ENCODE measurements at regions not wholly inside any gene's neighbourhood (a gene's known extent, or its start where the extent isn't known, plus 50 kb on each side); places are given as distances from the start of the nearest gene placed in this dataset.

DNA sequence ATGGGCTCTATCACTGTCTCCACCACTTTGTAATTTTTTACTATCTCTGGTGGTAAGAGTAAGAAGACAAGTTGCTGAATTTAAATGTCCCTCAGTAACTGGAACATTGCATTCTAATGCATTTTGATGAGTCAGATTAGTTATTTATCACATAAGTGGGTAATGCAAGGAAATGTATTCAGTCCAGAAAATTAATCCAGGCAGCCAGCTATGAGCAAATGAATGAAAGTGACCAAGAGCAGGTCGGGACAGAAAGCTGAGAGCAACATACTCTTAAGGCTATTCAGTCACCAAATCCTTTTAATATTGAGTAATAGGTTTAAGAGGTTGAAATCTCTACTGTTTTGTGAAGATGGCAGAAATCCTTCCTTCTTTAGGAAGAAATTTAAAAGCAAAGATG, 265.5 kb upstream of the PARD3B start:
- no peak for DNase-seq (ENCODE audit: extremely low read depth in 1 of 11, low read depth in 9 of 11, low spot score in 4 of 11)

DNA sequence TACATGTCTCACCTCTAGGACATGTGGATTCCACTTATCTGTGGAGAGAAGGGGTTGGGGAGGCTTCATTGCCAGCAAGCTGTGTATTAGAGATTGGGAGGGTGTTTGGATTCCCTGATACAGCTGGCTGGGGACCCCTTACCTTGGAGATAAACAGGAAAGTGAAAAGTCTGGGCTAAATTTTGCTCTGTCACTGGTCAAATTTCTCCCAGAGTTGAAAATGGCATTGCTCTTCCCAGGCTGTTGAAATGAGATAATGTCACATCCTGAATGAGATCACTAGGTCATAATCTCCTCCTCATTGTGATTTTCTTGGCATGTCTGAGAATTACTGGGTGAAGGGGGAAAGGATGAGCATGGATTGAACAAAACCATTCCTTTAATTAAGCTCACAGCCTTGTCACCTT, 265.0 kb upstream of the PARD3B start:
- no peak for DNase-seq (ENCODE audit: extremely low read depth in 1 of 11, low read depth in 9 of 11, low spot score in 4 of 11)

DNA sequence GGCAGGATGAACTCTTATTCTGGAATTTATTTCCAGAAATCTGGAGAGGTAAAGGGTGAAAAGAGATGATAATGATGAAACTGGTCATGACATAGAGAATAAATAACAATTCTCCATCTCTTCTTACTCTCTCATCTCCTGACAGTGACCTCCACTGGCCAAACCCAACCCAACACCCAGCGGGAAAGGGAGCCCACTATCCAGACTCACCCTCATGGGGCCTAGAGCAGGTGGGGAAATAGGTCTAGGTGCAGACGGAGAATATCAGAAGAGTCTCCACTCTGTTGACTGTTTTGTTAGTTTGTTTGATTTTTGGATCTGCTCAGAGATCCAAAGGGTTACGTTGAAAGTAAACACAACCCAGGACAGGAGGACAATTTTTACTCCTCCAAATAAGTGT, 263.2 kb upstream of the PARD3B start:
- no peak for DNase-seq (ENCODE audit: extremely low read depth in 1 of 11, low read depth in 9 of 11, low spot score in 4 of 11)

DNA sequence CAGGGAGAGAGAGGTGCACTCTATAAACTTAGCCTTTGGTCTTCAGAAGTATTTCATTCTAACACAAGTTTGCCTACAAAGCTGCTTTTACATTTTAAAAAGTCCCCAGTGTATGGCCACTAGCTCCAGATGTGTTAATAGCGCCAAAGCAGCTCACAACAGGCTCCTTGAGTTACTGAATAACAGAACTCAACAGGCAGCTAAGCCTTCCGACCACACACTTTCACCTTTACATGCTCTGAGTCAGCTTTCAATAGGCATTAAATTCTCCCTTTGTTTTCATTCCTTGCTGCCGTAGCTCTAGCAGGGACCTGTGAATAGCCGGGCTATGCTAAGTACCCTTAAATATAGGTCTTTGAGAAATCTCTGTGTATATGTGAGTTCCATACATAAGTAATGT, 262.8 kb upstream of the PARD3B start:
- peak in 6 of 11 donors; percentile 21 to 73 (median 53) for DNase-seq (ENCODE audit: extremely low read depth in 1 of 11, low read depth in 9 of 11, low spot score in 4 of 11)

DNA sequence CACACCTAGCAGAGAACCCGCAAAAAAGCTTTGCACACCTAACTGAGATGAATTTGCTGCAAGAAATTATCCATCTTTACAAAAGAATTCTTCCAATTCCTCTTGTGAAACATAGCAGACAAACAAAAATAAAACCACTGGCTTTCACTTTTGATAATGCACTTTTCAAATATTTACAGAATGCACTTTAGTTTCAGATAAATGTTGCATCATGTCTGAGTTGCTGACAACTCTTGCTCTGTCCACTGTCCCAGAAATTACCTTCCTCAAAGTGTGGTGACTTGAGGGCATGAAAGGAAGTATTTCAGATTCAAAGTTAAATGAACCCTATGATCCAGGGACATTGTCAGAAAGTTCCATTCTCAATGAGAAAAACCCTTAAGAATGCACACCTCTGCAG, 256.2 kb upstream of the PARD3B start:
- DNase-seq (ENCODE audit: extremely low read depth in 1 of 11, low read depth in 9 of 11, low spot score in 4 of 11) = no peak

DNA sequence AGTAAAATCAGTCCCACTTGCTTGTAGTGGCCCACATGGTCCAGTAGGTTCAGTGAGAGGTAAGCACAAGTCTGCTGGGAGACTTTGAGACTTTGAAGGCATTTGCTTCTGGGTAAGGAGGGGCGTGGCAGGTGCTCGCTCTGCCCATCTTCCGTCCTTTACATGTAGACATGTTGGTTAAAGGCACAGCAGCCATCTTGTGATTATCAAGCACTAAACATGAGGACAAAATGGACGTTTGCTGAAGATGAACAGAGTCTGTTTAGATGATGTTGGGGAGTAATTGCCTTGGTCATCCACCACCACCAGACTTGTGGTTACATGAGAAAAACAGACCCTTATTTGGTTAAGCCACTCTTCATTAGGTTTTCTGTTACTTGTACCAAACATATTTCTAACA, 252.8 kb upstream of the PARD3B start:
- no peak for DNase-seq (ENCODE audit: extremely low read depth in 1 of 11, low read depth in 9 of 11, low spot score in 4 of 11)

DNA sequence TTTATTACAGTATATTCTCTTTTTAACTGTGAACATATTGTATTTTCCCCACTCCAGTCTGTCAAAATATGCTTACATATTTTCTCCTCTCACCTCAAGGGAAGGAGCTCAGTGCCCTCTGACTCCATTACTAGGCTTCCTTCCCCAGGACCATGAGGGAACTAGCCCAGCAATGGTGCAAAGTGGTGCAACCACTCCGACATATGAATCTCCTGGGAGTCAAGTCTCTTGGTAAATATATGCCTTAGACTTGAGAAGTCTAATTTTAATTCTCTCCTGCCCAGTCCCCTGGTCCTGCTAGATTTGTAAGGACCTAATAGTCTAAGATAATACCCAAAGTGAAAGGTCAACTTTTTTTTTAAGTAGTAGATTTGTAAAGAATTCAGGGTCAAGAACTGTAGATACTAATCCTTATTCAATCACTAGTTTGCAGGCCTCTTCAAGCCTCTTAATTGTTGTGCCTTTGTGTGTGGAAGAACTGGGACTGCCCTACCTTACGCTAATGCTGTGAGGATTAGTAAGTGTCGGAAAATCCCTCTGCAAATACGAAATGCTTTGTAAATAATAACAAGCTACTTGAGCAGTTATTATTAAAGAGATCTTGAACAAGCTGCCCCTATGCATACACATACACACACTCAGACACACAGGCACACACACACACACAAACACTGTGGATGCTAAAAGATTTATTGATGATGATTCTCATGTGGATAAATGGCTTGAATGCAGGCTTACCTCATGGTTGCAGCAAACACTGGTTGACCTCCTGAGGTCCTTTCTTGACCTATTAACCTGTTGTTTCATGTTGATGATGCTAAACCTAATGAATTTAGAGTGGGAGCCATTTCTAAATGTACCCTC, 251.2 kb upstream of the PARD3B start:
- DNase-seq (ENCODE audit: extremely low read depth in 1 of 11, low read depth in 9 of 11, low spot score in 4 of 11) = no peak

DNA sequence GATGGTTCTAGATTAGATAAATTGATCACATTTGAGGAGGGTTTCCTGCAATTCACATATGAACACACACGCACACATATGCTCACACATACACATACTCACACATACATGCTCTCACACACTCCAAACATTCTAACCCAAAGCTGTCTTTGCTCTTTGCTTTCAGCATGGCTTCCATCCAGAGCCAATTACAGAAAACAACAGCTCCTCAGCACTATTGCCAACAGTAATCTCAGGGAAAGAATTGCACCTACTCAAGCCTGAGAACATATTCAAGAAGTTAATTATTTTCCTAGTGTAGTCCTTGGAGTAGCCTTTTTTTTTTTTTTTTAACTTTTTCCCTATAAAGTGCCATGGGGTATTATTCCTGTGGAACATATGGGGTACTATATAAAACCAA, 246.9 kb upstream of the PARD3B start:
- peak in 1 of 11 donors; percentile 27 for DNase-seq (ENCODE audit: extremely low read depth in 1 of 11, low read depth in 9 of 11, low spot score in 4 of 11)

DNA sequence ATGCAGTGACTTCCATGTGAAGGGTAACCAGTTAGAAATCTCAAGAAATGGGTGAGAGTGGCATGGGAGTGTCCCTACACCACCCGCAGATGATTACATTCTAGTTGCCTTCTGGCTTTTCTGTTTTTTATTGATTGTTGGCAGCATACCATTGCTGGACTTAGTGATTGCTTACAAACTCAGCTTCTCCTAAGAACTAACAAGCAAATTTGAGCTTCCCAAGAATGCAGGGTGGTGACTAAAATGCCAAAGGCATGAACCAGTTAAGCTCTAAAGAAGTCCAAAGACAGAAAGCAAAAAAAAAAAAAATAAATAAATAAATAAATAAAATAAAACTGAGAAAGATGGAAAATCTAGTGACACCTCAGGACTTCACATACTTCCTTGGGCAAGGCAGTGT, 245.5 kb upstream of the PARD3B start:
- no peak for DNase-seq (ENCODE audit: extremely low read depth in 1 of 11, low read depth in 9 of 11, low spot score in 4 of 11)

DNA sequence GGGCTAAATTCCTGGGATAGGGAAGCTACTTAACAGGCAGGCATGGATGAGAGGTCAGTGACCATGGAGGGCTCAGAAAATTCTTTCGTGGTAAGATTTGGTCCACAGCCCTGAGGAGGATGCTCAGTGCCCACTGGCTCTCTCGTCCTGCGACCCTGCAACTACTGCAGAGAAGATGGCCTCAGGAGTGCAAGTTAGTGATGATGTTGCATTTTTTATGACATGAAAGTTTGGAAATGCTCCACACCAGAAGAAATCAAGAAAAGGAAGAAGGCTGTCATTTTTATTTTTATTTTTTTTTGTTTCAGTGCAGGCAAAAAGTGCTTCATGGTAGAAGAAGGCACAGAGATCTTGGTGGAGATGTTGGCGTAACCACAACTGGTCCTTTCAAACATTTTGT, 238.6 kb upstream of the PARD3B start:
- no peak for DNase-seq (ENCODE audit: extremely low read depth in 1 of 11, low read depth in 9 of 11, low spot score in 4 of 11)

DNA sequence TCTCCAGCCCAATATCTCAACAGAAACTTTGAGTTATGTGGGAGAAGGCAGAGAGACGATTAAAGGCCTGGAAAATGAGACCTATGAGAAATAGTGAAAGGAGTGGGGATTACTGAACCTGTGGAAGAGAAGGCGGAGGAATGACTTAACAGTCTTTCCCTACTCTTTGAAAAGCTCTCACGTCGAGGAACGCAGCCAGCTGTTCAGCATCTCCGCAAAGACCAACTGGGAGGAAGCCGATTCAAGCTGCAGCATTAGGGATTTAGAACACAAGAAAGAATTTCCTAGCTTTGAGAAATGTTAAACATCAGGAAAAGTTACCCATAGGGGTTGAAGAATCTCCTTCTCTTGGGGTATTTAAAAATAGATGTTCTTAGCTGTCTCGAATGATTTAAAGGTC, 233.2 kb upstream of the PARD3B start:
- no peak for DNase-seq (ENCODE audit: extremely low read depth in 1 of 11, low read depth in 9 of 11, low spot score in 4 of 11)

DNA sequence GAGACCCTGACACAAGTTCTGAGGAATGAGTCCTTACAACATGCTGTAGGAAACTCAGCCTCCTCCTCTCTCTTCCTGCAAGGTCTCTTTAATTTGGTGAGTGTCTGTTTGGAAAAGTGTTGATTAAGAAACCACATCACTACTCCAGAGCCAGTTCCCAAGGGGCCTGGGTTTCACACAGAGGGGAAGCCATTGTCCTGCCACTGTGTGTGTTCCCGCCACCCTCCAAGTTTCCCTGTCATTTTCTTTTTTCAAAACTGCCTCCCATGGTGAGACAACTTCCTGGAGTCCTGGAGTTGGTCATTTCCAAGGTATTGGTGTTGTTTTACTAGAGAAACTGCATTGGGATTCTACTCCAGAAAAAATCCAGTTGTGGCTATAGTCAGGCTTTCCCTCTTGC, 232.0 kb upstream of the PARD3B start:
- DNase-seq (ENCODE audit: extremely low read depth in 1 of 11, low read depth in 9 of 11, low spot score in 4 of 11) = no peak

DNA sequence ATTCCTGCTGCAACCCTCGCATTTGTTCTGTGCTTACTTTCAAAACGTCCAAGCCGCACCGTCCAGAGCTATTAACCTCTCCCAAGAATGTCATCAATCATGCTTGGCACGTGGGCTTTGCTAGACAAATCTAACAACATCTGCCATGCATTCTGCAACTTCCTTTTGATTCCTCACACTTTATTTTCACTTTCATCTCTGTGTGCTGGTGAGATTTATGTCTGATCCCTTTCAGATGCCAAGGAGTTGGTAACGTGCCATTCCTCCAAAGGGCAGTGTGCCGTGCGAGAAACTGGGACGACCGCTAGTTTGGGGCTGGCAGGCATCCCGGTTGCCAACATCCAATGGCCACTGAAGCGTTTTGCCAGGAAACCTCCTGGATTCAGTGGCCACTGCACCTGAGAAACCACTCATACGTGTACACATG, 230.0 kb upstream of the PARD3B start:
- peak in 1 of 11 donors; percentile 58 for DNase-seq (ENCODE audit: extremely low read depth in 1 of 11, low read depth in 9 of 11, low spot score in 4 of 11)

DNA sequence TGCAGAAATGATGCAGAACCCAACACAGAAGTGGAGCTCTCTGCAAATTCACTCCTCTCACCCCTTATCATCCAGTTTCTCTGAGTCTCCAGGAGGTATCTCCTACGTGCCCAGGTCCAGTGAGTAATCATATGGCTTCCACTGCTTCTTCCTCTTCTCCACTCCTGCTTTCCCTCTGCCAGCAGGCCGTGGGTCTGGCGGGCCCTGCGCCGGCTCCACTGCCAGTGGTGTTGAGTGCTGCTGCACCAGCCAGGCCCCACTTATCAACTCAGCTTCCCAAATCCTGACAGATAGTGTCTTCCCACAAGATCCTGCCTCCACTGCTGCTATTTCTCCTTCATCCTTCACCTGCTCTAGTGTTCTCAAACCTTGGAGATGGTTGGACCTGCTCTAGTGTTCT, 227.6 kb upstream of the PARD3B start:
- DNase-seq (ENCODE audit: extremely low read depth in 1 of 11, low read depth in 9 of 11, low spot score in 4 of 11) = no peak

DNA sequence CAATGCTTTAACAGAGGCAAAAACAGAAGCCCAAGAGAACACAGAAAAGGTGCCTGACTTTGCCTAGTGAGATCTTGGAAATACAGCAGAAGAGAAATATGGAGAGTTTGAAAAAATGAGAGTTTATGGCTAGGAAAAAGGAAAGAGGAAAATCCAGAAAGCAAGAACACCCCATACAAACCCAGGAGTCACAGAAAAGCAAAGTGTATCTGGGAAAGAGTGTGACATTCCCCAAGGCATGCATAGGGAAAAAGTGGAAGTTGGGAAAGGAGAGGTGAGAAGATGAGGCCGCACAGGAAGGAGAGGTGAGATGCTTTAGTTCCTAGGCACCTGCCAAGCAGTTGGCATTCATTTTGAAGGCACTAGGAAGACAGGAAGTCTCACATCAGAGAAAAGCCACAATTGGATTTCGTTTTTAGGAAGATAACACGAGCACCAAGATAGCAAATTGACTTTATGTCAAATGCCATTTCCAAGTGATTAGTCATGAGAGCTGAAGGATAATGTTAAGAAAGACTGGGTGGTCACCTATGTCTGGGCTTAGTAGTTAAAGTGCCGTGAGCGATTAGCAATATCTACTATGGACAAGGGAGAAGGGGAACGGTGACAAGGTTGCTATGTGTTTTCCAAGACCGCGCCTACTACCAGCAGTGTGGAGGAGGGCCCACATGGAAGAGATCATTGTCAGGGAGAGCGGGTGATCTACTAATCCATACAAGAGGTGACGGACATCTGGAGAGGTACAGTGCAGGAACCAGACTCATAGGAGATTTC, 224.1 kb upstream of the PARD3B start:
- no peak for DNase-seq (ENCODE audit: extremely low read depth in 1 of 11, low read depth in 9 of 11, low spot score in 4 of 11)

DNA sequence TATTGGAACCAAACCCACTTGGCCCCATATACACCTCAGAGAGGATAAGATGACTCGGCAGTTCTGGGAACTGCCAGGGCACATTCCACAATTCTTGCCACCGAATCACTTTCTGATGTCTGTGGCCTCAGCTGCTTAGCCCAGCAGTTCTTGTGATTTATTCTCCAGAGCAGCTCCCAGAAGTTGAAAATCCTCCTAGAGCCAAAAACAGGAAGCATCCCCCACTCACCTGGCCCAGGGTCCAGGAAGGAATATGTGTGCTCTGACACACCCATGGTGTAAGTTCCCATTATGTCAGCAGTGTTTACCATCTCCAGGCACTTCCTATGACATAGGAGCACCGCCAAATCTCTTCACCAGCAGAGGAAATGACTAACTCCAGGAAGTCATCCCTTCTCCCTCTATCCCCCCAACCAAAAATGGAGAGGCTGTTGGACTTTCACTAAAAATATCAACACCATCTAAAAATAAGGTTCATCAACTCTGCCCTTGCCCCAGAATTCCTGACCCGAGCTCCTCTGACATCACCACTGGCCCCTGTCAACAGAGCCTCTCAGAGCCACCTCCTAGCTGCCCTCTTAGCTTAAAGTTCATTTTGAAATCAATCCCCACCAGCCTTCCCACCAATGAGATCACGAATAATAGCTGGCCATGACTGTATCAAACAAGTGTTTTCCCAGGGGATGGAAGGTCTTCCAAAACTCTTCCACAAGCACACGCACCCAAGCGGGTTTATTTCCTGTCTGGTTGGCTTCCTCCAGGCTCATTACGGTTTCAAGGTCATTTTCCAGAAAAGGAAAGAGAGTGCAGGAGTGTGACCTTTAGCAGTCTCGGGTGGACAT, 223.1 kb upstream of the PARD3B start:
- DNase-seq (ENCODE audit: extremely low read depth in 1 of 11, low read depth in 9 of 11, low spot score in 4 of 11) = no peak

DNA sequence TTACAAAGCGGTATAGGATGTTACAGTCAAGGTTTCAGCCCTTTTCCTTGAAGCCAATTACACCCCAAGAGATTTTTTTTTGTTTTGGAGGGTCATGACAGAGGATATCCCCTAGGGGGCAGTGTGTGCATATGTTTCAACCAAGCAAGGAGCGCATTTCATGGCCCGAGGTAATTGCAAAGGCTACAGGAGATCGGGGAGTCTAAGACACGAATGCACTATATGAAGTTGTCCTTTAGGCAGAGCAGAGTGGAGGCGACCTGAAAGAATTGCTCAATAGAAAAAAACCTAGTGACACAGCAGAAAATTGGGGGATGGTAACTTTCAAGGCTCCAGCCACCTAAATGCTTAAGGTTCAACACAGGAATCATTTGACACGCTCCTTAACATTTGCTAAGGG, 219.8 kb upstream of the PARD3B start:
- DNase-seq (ENCODE audit: extremely low read depth in 1 of 11, low read depth in 9 of 11, low spot score in 4 of 11) = peak; percentile 69 to 82 (median 77)

DNA sequence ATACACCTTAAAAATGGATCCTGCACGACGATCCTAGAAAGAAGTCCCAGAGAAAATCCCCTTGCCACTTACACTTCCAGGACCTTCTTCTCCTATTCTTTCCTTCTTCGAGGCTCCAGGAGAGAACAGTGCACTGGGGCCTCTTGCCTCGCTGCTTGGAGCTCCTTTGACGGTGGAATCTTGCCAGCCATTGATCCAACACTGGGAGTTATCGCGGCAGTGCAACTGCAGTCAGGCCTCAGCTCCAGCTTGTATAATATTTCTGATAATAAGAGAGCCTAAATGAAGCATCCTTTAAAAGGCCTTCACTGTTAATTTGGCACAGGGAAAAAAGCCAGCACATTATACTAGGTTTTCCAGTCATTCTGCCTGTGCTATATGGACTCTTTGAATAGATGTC, 216.9 kb upstream of the PARD3B start:
- DNase-seq (ENCODE audit: extremely low read depth in 1 of 11, low read depth in 9 of 11, low spot score in 4 of 11) = no peak

DNA sequence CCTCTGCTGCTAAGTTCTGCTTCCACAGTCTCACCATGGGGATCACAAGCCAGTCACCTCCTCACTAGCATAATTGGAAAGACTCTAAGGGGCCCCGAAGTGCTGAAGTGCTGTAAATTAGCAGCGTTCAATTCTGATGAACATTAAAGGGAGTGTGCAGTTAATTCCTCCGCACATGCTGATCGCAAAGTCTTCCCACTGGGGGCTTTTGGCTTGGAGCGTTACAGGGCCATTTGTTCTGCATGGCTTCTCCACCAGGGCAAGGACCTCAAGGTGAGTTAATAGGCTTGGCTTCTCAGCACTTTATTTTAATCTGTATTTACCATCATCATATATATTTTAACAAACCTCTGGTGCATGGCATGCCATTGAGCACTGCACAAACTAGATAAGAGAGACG, 216.3 kb upstream of the PARD3B start:
- DNase-seq (ENCODE audit: extremely low read depth in 1 of 11, low read depth in 9 of 11, low spot score in 4 of 11) = no peak

DNA sequence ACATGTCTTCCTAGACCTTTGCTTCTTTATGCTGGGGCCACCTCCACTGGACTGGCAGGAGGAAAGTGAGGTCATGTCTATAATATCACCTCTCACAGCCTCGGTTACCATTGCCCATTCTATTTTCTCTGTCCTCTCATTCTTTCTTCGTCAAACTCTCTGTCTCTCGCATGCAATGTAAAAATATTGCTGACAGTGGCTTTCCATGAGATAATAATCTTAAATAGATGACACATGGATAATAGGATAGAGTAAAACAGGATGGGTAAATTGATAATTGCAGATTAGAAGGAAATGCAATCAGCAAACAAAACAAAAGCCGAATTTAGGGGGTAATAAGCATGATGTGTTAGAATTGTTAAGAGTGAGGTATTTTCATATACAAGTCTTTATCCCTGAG, 215.7 kb upstream of the PARD3B start:
- no peak for DNase-seq (ENCODE audit: extremely low read depth in 1 of 11, low read depth in 9 of 11, low spot score in 4 of 11)

Measured in renal cortex interstitium (tissue), 11 donors.